NCI-H1694 treated with DMSO at 0.1 percent for 48 hours (cell line): ENCODE measurements at regions not wholly inside any gene's neighbourhood (a gene's known extent, or its start where the extent isn't known, plus 50 kb on each side); places are given as distances from the start of the nearest gene placed in this dataset.
A peak's percentile ranks its signal among the peaks of the same experiment; 100 is the strongest.

Experiments
- DNase-seq: peaks from one replicate; lab custom pipeline; 2025; lab: John Stamatoyannopoulos, UW

- DNase-seq: no peak
Measured at GRCh38 chr7:136807598-136807997, 60.9 kb upstream of the CHRM2 start.

GRCh38 chr7:136803028-136803427 lies 65.4 kb upstream of the CHRM2 start:
- no peak for DNase-seq

- DNase-seq: no peak
Measured at GRCh38 chr7:136783934-136784333, 84.5 kb upstream of the CHRM2 start.

DNA sequence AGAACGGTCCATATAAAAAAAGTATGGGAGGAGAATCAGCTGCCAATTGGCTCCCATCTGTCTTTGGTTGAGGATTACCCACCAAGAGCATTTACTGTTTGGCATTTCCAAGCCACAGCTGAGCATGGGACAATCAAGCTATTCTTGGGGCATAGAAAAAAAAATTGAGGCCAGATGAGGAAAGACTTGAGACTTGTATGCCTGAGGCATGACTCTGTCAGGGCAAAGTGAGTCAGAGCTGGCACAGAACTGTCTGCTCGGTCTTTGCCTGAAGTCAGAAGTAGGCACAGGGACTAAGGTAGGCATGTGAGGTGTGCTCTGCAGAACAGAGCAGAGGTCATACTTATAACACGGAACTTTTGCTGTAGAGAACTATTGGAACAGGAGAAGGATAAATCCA lies 126.5 kb upstream of the CHRM2 start:
- DNase-seq: no peak

DNA sequence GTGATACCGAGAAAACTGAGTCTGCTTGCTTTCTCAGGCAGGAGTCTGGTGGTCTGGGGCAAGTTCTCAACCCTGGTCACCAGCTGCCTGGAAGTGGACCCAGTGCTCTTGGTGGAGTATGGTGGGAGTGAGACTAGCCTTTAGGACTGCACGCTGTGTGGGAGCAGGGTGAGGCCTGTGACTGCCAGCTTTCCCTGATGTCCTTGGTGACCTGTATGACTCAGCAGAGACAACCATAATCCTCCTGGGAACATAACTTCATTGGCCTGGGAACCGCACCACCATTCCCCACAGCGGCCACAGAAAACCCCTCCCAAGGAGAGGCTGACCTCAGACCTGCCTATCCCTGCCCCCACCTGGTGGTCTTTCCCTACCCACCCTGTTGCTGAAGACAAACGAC lies 139.5 kb upstream of the CHRM2 start:
- DNase-seq: no peak

GRCh38 chr7:136726460-136726859 lies 142.0 kb upstream of the CHRM2 start:
- no peak for DNase-seq

GRCh38 chr7:136717910-136718557 lies 150.4 kb upstream of the CHRM2 start:
- no peak for DNase-seq

GRCh38 chr7:136714062-136714461 lies 154.4 kb upstream of the CHRM2 start:
- no peak for DNase-seq

- no peak for DNase-seq
Measured at GRCh38 chr7:136710751-136711150, 157.7 kb upstream of the CHRM2 start.

- no peak for DNase-seq
Measured at GRCh38 chr7:136709876-136710275, 158.6 kb upstream of the CHRM2 start.

DNA sequence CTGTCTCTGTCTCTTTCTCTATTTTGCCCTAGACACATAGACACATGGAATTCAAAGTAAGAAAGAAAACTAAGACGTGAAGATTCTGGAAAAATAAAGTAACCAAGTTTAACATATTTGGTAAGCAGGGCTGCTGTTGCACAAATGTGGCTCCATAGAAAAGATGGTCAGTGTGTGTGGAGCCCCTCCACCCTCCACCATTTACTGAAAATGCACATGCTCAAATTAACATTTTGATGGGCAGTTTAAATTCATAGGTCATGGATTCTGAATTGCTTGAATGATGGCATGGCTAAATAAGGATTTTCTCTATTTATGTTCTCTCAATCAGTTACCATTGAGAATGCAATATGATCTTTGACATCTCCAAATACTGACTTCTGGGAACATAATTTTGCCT lies 165.5 kb upstream of the CHRM2 start:
- DNase-seq: no peak

GRCh38 chr7:136698977-136699376 lies 169.5 kb upstream of the CHRM2 start:
- DNase-seq: no peak

GRCh38 chr7:136698231-136698630 lies 170.2 kb upstream of the CHRM2 start:
- DNase-seq: no peak

DNA sequence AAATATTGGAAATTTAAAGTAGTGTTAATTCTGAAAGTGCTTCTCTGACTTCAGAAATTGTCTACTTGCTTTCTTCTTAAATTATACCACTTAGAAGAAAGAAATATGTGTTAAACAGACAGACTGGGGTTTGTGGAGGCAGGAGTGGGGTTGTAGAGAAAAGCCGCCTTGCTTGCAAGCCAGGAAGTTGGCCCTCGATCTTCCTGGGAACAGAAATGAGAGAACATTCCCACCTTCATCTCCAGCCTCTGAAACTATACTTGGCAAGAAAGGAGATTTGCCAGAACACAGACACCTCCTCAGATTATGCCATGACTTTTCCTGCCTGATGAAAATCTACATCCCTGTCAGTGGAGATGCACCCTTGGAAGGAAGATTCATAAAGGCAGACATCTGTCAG lies 171.2 kb upstream of the CHRM2 start:
- no peak for DNase-seq

- DNase-seq: no peak
Measured at GRCh38 chr7:136693166-136694119, 175.0 kb upstream of the CHRM2 start.

DNA sequence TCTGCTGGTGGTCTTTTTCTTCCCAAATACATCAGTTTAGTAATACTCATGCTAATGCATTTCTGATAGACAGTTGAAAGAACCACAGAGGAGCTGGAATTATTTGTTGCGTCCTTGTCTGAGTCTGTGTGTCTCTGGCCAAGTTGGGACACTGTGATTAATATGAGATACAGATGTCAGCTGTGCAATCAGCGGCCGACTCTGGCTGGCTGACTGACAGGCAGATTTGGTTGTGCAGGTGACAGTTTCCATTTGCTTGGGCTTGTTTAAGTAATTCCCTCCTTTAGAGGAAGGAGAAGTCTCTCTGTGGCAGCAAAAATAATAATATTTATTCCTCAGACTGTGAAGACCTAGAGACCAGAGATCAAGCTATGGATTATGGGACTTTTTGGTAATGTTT lies 176.2 kb upstream of the CHRM2 start:
- no peak for DNase-seq

DNA sequence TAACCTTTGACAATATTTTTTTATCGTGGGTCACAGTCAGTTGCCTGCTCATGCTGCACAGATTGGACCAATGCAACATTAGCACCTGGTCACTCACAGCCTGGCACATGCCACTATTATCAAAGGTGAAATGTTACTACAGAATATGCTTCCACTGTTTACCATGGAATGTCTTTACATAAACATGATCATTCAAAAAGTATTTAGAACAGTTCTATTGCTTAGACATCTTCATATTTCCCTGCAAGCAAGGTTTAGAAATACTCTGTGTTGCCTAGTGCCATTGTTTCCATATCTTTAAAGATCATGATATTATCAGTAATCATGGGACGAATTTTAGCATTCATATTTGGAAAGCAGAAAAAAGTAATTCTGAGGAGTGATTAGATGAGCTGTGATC lies 179.9 kb upstream of the CHRM2 start:
- DNase-seq: no peak

GRCh38 chr7:136687693-136688322 lies 180.6 kb upstream of the CHRM2 start:
- DNase-seq: peak; percentile 1

DNA sequence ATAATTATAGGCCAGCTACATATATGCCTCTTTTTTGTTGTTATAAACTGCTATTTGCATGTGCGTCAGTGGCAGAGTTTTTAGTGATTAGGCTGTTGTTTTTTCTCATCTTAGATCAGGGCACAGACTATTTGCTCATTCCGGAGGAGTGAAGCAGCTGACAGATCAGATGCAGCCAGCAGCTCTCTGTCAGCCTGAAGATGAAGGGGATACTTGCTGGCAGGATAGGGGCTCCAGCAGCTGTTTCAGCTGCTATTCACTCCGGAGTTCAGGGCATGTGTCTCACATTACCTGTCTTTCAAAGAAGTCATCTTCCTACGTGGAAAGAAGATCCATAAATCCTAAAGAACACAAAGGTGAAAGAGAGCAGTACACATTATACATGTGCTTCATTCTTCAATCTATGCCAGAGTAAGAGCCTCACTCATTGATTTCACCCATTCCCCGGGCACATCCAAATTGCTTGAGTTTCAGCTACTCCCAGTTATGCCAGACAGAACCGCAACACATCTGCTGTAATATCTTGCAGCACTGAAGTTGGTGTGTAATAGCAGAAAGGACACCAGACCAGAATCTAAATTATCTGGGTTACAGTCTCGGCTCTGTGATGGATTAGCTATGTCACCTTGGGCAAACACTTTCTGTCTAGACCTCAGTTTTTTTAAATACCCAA lies 182.8 kb upstream of the CHRM2 start:
- no peak for DNase-seq

DNA sequence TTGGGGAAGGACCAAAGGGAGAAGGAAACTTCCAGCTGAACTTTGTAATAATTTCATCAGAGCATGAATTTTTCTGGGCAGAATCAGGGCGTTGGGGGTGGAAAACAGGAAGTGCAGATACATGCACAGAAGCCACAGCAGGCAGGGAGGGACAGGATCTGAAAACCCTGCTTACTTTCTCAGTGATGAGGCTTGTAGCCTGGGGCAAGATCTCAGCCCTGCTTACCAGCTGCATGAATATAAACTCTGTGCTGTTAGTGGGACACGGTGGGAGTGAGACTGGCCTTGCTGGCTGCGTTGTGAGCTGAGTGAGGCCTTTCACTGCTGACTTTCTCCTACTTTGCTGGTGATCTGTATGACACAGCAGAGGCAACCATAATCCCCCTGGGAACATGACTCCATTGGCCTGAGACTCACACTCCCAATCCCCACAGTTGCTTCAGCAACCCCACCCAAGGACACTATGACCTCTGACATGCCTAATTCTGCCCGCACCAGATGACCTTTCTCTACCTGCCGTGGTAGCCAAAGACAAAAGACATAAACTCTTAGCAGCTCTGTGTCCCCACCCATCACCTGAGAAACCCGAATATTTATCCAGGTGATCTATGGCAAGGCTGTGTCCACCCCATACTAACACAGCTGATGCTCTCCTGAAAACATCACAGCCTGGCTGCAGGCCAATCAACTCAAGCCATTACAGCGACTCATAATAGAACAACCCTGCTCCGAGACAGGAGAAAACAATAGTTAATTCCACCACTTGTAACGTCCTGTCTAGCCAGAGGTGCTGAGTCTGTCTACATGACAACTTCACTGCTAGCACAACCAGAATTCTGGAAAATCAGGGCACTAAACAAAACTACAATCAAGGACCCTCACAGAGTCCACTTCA lies 190.7 kb upstream of the CHRM2 start:
- DNase-seq: no peak

DNA sequence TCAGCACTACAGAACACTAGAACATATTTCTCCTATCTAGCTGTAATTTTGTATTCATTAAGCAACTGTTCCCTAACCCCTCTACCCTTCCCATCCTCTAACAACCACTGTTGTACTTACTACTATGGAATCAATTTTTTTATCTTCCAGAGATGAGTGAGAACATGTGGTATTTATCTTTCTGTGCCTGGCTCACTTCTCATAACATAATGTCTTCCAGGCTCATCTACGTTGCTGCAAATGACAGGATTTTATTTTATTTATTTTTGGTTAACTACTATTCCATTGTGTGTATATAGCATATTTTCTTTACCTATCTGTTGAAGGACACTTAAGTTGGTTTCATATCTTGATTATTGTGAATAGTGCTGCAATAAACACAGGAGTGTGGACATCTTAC lies 200.9 kb upstream of the CHRM2 start:
- DNase-seq: no peak
